GM12891 (cell line): ENCODE measurements at regions not wholly inside any gene's neighbourhood (a gene's known extent, or its start where the extent isn't known, plus 50 kb on each side); places are given as distances from the start of the nearest gene placed in this dataset.

Experiments used
- DNase-seq: peaks from one replicate; pipeline ENCODE4 v3.0.0; 2011; ENCODE audit warnings: low spot score; ENCODE audit not compliant: insufficient read length
- FAIRE-seq: peaks from 2 replicates; lab custom pipeline; 2011; peaks lifted over from hg19 to GRCh38; lab: Jason Lieb, UNC
- PAX5 ChIP-seq: IDR thresholded peaks from 2 replicates; pipeline ENCODE4 v1.6.1; 2011; ENCODE audit warnings: low read length, moderate library complexity, mild to moderate bottlenecking; ENCODE audit not compliant: insufficient read depth, severe bottlenecking
- POLR2A ChIP-seq: IDR thresholded peaks from 2 replicates; pipeline ENCODE4 v1.6.1; 2011; ENCODE audit warnings: low read depth, low read length, control low read depth
- POLR2AphosphoS5 ChIP-seq: IDR thresholded peaks from 2 replicates; pipeline ENCODE4 v1.6.1; 2011; ENCODE audit warnings: low read depth, low read length, control low read depth
- POU2F2 ChIP-seq: IDR thresholded peaks from 2 replicates; pipeline ENCODE4 v1.6.1; 2011; ENCODE audit warnings: low read depth, mild to moderate bottlenecking, control low read depth, low read length, moderate library complexity
- SPI1 ChIP-seq: IDR thresholded peaks from 2 replicates; pipeline ENCODE4 v1.6.1; 2011; ENCODE audit warnings: low read depth, low read length, control low read depth
- TAF1 ChIP-seq: IDR thresholded peaks from 2 replicates; pipeline ENCODE4 v1.6.1; 2011; ENCODE audit warnings: low read depth, low read length, control low read depth

DNA sequence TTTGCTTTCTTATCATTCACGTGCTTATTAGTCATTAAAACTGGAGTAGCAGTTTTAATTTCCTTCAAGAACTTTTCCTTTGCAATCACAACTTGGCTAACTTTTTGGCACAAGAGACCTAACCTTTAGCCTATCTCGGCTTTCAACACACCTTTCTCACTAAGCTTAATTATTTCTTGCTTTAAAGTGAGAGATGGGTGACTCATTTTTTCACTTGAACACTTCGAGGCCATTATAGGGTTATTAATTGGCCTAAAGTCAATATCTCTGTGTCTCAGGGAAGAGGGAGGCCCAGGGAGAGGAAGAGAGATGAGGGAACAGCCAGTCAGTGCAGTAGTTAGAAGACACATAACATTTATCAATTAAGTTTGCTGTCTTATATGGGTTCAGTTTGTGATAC lies 289.8 kb downstream of the RBM43 start:
- DNase-seq: no peak
- TF ChIP-seq TAF1 (no peak), PAX5 (no peak), POLR2A (no peak), POLR2AphosphoS5 (no peak), POU2F2 (no peak), SPI1 (no peak)
- FAIRE-seq: no peak

DNA sequence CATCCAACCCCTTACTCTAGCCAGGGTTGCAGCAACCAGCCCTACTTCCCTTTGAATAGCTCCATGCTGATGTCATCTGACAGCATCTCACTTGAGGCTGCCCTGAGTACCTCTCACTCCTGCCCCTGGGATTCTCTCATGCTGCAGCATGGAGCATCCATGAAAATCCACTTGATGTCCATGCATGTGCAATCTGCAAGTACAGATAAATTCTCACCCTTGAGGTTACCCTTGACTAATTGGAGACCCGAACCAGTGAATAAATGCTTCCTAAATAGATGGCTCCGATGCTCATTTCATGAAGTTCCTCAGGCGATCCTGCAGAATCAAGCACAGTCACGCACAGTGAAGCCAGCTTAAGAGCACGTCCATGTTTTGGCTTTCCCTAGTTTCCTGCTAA lies 298.3 kb downstream of the RBM43 start:
- TF ChIP-seq SPI1 (no peak), POU2F2 (no peak), POLR2AphosphoS5 (no peak), PAX5 (no peak), POLR2A (no peak), TAF1 (no peak)
- DNase-seq (no peak), FAIRE-seq (no peak)

DNA sequence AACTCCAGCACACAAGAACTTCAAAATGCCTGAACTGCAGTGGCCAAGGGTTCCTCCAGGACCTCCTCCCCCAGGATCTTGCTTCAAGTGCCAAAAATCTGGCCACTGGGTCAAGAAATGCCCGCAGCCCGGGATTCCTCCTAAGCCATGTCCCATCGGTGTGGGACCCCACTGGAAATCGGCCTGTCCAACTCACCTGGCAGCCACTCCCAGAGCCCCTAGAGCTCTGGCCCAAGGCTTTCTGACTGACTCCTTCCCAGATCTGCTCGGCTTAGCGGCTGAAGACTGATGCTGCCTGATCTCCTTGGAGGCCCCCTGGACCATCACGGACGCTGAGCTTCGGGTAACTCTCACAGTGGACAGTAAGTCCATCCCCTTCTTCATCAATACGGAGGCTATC lies 306.4 kb downstream of the RBM43 start:
- TF ChIP-seq SPI1 (no peak), POLR2AphosphoS5 (no peak), PAX5 (no peak), POU2F2 (no peak), TAF1 (no peak), POLR2A (no peak)
- DNase-seq: no peak

DNA sequence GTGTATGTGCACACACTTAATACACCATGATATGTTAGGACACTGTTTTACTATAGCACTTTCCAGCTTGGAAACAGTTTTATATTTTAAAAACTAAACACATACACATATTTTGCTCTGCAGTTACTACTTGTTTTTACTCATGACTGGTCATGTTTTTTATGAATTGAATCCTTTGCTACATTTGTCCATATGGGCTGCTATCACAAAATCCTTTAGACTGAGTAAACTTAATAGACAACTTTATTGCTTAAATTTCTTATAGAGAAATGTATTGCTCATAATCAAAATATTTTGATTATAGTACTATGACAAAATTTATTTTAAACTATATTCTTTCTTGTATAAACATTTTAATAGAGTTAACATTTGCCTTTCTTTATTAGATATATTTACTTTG lies 314.8 kb downstream of the RBM43 start:
- TF ChIP-seq POLR2A (no peak), SPI1 (no peak), PAX5 (no peak), POLR2AphosphoS5 (no peak), TAF1 (no peak), POU2F2 (no peak)
- no peak for FAIRE-seq
- DNase-seq: no peak

More for the DNA sequence above, 306.4 kb downstream of the RBM43 start:
- no peak for FAIRE-seq

DNA sequence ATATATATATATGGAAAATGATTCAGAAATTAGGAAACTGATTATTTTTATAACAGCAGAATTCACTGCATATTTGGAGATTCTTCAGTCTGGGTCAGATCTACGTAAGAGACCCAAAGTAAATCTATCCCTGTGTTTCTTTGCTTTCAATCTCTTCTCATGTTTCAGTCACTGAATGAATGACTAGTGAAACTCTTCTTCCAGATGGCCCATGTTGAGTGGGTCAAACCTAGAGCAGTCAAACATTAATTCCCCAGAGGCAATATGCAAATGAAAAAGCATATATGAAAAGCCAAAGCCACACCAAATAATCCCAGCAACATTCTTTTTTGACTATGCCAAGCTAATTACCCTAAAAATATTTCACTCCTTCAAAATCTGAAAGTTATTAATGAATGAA lies 317.3 kb downstream of the RBM43 start:
- no peak for TF ChIP-seq PAX5
- TF ChIP-seq POLR2AphosphoS5: no peak
- no peak for TF ChIP-seq TAF1
- no peak for TF ChIP-seq POLR2A
- TF ChIP-seq SPI1: no peak
- TF ChIP-seq POU2F2: no peak
- no peak for DNase-seq
- FAIRE-seq: no peak

DNA sequence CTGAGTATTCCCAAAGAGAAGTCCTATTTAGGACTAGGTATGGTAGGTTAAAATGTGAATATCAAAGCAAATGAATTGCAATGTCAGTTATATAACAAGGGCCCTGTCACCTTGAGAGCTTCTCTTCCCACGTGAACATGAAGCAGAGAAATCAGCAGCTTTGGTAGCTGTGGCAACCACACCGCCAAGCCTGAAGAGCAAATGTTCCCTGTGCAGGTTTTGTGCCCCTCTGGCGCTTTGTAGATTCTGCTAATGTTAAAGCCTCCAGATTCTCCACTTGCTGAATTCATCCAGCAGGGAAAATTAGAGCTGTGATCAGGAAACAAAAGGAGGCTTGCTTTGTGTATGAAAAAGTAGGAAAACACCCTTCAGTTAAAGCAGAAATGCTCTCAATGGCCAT lies 322.6 kb downstream of the RBM43 start:
- no peak for TF ChIP-seq SPI1
- no peak for TF ChIP-seq TAF1
- no peak for TF ChIP-seq POLR2A
- no peak for TF ChIP-seq POLR2AphosphoS5
- TF ChIP-seq POU2F2: no peak
- TF ChIP-seq PAX5: no peak
- FAIRE-seq (no peak), DNase-seq (no peak)

DNA sequence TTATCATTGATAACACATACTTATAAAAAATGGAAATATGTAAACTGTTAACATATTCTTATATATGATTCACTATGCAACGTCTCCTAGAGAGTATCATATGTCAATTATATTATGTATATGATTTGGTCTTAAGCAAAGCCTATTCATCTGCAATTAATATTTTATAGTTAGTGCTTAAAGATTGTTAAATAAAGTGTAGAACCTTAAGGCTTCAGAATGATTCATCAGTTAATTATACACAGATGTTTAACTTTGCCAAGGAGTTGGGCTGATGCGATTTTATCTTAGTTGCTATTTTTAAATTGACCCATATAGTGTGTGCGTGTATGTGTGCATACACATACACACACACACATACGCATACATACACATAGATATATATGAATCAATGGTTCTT lies 323.1 kb downstream of the RBM43 start:
- FAIRE-seq (no peak), DNase-seq (no peak)
- TF ChIP-seq POLR2AphosphoS5 (no peak), POLR2A (no peak), PAX5 (no peak), POU2F2 (no peak), TAF1 (no peak), SPI1 (no peak)

DNA sequence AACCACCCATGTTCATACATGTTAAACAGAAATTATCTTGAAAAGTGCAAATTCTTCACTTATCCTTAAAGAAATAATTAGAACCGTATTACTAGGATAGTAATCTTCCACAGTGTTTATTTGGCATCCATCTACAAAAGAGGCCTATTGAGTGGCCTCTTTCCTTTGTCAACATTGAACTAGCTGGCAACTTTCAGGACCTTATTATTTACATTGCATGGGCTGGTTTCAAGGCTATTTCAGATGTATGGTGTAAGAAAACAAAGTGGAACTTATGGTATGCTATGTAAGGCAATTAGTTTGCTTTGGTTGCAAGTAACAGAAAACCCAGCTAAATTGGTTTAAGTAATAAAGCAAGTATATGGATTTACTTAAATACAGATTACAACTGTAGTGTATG lies 324.6 kb downstream of the RBM43 start:
- FAIRE-seq (no peak), DNase-seq (no peak)

DNA sequence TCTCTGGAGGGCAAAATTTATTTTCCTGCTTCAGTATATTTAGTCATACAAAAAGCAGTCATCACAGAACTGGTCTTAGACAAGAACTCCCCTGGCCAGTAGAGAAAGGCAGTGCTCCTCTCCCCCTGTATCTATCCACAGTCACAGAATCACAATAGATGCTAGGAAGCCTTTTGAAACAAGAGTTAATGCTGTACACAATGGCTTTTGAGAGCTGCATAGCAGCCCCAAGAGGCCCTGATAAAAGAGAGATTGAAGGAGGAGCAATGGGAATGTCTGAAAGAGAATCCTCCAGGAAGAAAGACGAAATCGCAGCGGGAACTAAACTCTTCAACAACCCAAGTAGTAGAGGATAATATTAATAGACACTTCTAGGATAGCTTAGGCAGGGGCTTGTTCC lies 330.2 kb downstream of the RBM43 start:
- FAIRE-seq: no peak
- TF ChIP-seq PAX5: no peak
- DNase-seq: no peak

More for the DNA sequence above, 324.6 kb downstream of the RBM43 start:
- TF ChIP-seq POLR2A: no peak
- TF ChIP-seq SPI1: no peak
- TF ChIP-seq PAX5: no peak
- no peak for TF ChIP-seq TAF1
- no peak for TF ChIP-seq POU2F2
- no peak for TF ChIP-seq POLR2AphosphoS5

DNA sequence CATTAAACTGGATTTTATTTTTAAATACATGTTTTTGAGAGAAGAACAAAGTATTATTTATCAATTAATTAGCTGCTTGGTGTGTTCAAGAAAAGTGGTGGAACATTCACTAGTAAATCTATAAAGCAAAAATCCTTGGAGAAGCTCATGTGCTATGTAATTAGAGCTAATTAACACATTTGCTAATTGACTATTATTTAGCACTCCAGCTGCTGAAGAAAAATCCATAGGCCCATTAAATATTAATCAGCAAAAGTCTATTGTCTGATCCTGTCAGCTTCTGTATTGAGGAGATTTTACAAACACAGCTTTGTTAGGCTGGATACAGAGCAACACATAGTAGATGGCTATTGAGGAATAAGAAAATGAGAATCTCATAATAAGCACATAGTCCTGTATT lies 336.1 kb downstream of the RBM43 start:
- TF ChIP-seq POLR2A (no peak), TAF1 (no peak), POU2F2 (no peak), PAX5 (no peak), SPI1 (no peak), POLR2AphosphoS5 (no peak)
- no peak for FAIRE-seq

DNA sequence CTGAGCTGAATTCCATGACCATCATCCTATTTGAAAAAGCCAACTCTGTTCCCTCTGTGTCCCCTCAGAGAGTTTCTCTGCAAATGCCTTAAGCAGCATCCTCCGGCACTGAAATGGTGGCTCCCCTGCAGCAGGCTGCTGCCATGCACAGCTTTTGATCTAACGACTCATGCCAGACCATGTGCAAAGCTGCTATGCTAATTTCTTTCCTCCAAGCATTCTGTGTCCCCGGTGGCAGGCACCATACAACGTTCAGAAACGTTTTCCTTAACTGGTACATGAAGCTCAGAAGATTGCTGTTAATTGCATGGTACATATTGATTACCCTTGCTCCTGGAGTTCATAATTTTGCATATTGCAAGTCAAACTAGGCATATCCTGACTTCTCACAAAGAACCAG lies 336.8 kb downstream of the RBM43 start:
- no peak for DNase-seq
- TF ChIP-seq PAX5 (no peak), POU2F2 (no peak), SPI1 (no peak), POLR2AphosphoS5 (no peak), TAF1 (no peak), POLR2A (no peak)
- no peak for FAIRE-seq

More for the DNA sequence above, 336.1 kb downstream of the RBM43 start:
- DNase-seq: no peak
